ENCODE measurements at regions not wholly inside any gene's neighbourhood (a gene's known extent, or its start where the extent isn't known, plus 50 kb on each side); places are given as distances from the start of the nearest gene placed in this dataset.

GRCh38 chr11:91800208-91800914, 424.3 kb upstream of the FAT3 start:
- Histone ChIP-seq H2BK5ac (ENCODE audit: low read depth, low read length, poor library complexity, severe bottlenecking) (no peak overlapping the region), H4K91ac (ENCODE audit: insufficient read depth, low read depth, low read length) (no peak overlapping the region), H3K14ac (replicated peaks; ENCODE audit: low read depth, low read length) (no peak overlapping the region), H4K20me1 (ENCODE audit: insufficient read depth, low read length) (no peaks in the 10 kb centered on the region), H2BK120ac (ENCODE audit: low read depth, low read length) (no peak overlapping the region), H3K4me1 (ENCODE audit: control insufficient read depth, insufficient read depth, low read length) (no peaks in the 10 kb centered on the region), H3K9me1 (ENCODE audit: insufficient read depth, low read length) (no peaks in the 10 kb centered on the region), H3K18ac (ENCODE audit: low read depth, low read length) (no peak overlapping the region), H3K79me1 (ENCODE audit: low read depth in 1 of 2, low read length in 2 of 2) (no peaks in the 10 kb centered on the region), H3K27ac (ENCODE audit: insufficient read depth, low read length) (no peak overlapping the region), H3K9ac (ENCODE audit: low read depth, low read length) (no peak overlapping the region), H3K4me2 (ENCODE audit: low read depth, low read length) (no peak overlapping the region), H3K4ac (ENCODE audit: low read depth, low read length) (no peak overlapping the region), H3K9me3 (ENCODE audit: control insufficient read depth, insufficient read depth, low read length) (no peaks in the 10 kb centered on the region; the same call in 1 of the 2 replicates), H2AFZ (replicated peaks; ENCODE audit: low read length, poor library complexity) (no peak overlapping the region), H4K8ac (ENCODE audit: low read depth in 2 of 2, low read length in 2 of 2) (no peak overlapping the region), H3K23ac (ENCODE audit: low read depth, low read length) (no peak overlapping the region), H3K27me3 (ENCODE audit: control insufficient read depth, insufficient read depth, low read length) (no peaks in the 10 kb centered on the region), H2BK15ac (ENCODE audit: low read depth, low read length) (no peak overlapping the region), H2AK5ac (ENCODE audit: low read depth, low read length) (no peak overlapping the region), H2AK9ac (replicated peaks; ENCODE audit: low read depth, low read length, poor library complexity) (no peak overlapping the region), H3K36me3 (ENCODE audit: control insufficient read depth, insufficient read depth, low read length) (no peaks in the 10 kb centered on the region), H4K5ac (ENCODE audit: low read depth, low read length) (no peak overlapping the region), H2BK20ac (ENCODE audit: low read depth, low read length) (no peak overlapping the region), H3K4me3 (ENCODE audit: insufficient read depth, low read depth, low read length) (no peak overlapping the region), H3K56ac (ENCODE audit: extremely low read depth, insufficient read depth, low read length) (no peak overlapping the region)
- DNase-seq (no peak), ATAC-seq (ENCODE audit: low read depth) (no peak)
- CTCF ChIA-PET = no interaction called here
- dilution Hi-C loops (cut with HindIII; ENCODE audit: low sequenced_read_pairs, unreplicated experiment) = no loop called here
- TF ChIP-seq RCOR1 (IDR thresholded peaks at IDR 0.05; ENCODE audit: insufficient replicate concordance, low read length) (no peak), USF2 (IDR thresholded peaks at IDR 0.05; ENCODE audit: low read depth, low read length) (no peak), ELK1 (IDR thresholded peaks at IDR 0.05; ENCODE audit: borderline replicate concordance, low read depth, low read length) (no peak), POLR2A (IDR thresholded peaks at IDR 0.05; ENCODE audit: low read depth, low read length) (no peak), MAZ (IDR thresholded peaks at IDR 0.05; ENCODE audit: borderline replicate concordance, low read depth, low read length) (no peak), MAFK (IDR thresholded peaks at IDR 0.05; ENCODE audit: low read depth, low read length) (no peak), RFX5 (IDR thresholded peaks at IDR 0.05; ENCODE audit: low read depth, low read length) (no peak), CEBPB (IDR thresholded peaks at IDR 0.05; ENCODE audit: low read depth, low read length) (no peak), CHD1 (IDR thresholded peaks at IDR 0.05; ENCODE audit: low read depth, low read length) (no peak), RAD21 (IDR thresholded peaks at IDR 0.05; ENCODE audit: low read length) (no peak), MXI1 (IDR thresholded peaks at IDR 0.05; ENCODE audit: borderline replicate concordance, low read depth, low read length) (no peak), SMC3 (IDR thresholded peaks at IDR 0.05; ENCODE audit: low read depth, low read length) (no peak)
- no TSS peak for BruUV-seq (replicated peaks)
- WGBS, 2 experiments (ENCODE audit: extremely low coverage in 2 of 2, insufficient read length in 1 of 2) = 57% methylated on average over 4 of the region's 9 CpGs; no CpG with 5 or more reads in 1 of the 2 experiments
- in situ Hi-C loops (cut with MboI; ENCODE audit: low sequenced_read_pairs) = no loop called here
- intact Hi-C loops (cut with micrococcal nuclease) = no loop called here
- POLR2A ChIA-PET (ENCODE audit: unreplicated experiment) = no interaction called here

All from IMR-90 (cell line).